ENCODE measurements at regions not wholly inside any gene's neighbourhood (a gene's known extent, or its start where the extent isn't known, plus 50 kb on each side); places are given as distances from the start of the nearest gene placed in this dataset.
"Not testable (repeated sequence)": the region's sequence is repeated elsewhere in the genome, so short reads cannot be mapped to it uniquely, and the experiment has no call there.

DNA sequence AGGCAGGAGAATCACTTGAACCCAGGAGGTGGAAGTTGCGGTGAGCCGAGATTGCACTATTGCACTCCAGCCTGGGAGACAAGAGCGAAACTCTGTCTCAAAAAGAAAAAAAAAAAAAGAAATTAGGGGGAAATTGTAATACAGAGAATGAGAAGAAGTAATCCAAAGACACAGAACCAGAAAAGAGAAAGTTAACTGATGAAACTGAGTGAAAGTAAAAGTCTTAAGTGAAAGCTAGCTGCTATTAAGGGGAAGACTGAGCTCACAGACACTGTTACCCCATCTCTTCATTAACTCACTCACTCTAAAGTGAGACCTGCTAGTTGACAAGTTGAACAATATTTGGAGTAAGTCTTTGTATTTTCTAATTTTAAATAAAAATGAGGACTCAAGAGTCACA, 763.0 kb upstream of the PCDH10 start:
- DNase-seq, result no peak

- no peak for DNase-seq
These were observed 762.0 kb upstream of the PCDH10 start for GRCh38 chr4:132387060-132387459.

DNA sequence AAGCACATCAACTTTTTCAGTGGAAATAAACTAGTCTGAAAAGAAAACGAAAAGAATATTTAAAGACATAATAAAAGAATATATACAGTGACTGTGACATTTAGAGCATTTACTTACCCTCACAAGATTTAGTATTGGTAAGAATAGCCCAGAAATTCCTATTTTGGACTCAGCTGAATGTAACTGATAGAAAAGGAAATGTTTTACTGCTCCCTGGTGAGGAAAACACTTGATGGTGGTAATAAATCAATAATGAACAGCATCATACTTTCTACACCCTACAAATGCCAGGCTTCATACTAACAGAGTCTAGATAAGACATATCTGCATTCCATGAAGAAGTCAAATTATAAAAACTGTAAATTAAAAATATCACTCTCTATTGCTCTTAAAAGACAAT, 753.5 kb upstream of the PCDH10 start:
- no peak for DNase-seq

DNA sequence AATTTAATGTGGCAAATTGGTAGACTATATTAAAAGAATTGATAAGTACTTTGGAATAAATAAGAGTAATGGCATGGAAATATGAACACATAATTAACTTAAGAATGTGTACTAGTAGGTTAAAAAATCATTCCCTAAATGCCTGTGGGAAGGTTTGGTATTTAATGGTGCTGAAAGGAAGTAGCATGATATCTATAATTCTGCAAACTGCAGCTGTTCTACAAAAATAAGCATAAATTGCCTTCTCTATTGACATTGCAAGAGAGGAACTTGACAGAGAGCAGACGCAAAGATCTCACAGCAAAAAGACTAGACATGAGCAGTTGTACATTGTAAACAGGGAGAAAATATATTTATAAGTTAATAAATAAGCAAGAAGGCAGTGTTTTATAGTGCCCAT, 752.5 kb upstream of the PCDH10 start:
- DNase-seq, result no peak

GRCh38 chr4:132417220-132417619, 731.9 kb upstream of the PCDH10 start:
- no peak for DNase-seq

- DNase-seq, result no peak
These were observed 722.0 kb upstream of the PCDH10 start for GRCh38 chr4:132427125-132427524.

- no peak for DNase-seq
These were observed 712.0 kb upstream of the PCDH10 start for GRCh38 chr4:132437117-132437516.

- no peak for DNase-seq
These were observed 703.7 kb upstream of the PCDH10 start for GRCh38 chr4:132445386-132445785.

- DNase-seq, result not testable (repeated sequence)
These were observed 691.1 kb upstream of the PCDH10 start for GRCh38 chr4:132457987-132458386.

GRCh38 chr4:132479543-132479942, 669.6 kb upstream of the PCDH10 start:
- no peak for DNase-seq

DNA sequence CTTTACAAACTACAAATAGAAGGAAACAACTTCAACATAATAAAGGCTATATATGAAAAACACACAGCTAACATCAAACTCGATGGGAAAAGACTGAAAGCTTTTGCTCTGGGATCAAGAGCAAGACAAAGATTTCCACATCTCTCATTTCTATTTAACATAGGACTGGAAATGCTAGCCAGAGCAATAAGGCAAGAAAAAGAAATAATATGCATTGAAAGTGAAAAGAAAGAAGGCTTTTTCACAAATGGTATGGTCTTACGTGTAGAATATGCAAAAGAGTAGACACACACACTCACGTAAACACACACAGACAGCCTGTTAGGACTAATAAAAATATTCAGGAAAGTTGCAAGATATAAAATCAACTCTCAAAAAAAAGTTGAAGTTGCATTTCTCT, 660.5 kb upstream of the PCDH10 start:
- no peak for DNase-seq

- DNase-seq, result no peak
These were observed 655.6 kb upstream of the PCDH10 start for GRCh38 chr4:132493476-132493875.

DNA sequence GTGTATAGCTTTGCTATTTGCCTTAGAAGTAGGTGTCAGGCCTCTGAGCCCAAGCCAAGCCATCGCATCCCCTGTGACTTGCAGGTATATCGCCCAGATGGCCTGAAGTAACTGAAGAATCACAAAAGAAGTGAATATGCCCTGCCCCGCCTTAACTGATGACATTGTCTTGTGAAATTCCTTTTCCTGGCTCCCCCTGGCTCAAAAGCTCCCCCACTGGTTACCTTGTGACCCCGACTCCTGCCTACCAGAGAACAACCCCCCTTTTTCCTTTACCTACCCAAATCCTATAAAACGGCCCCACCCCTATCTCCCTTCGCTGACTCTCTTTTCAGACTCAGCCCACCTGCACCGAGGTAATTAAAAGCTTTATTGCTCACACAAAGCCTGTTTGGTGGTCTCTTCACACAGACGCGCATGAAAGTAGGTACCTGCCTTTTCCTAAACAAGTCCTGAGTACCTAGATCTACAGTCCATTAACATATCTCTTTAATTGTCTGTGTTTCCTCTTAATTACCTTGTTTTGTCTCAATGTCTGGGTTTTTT, 653.8 kb upstream of the PCDH10 start:
- not testable (repeated sequence) for DNase-seq

GRCh38 chr4:132498215-132498614, 650.9 kb upstream of the PCDH10 start:
- no peak for DNase-seq

GRCh38 chr4:132502096-132502552, 647.0 kb upstream of the PCDH10 start:
- DNase-seq, result no peak

- no peak for DNase-seq
These were observed 644.7 kb upstream of the PCDH10 start for GRCh38 chr4:132504438-132504837.

- DNase-seq, result no peak
These were observed 642.5 kb upstream of the PCDH10 start for GRCh38 chr4:132506568-132506967.

GRCh38 chr4:132513491-132513890, 635.6 kb upstream of the PCDH10 start:
- no peak for DNase-seq

DNA sequence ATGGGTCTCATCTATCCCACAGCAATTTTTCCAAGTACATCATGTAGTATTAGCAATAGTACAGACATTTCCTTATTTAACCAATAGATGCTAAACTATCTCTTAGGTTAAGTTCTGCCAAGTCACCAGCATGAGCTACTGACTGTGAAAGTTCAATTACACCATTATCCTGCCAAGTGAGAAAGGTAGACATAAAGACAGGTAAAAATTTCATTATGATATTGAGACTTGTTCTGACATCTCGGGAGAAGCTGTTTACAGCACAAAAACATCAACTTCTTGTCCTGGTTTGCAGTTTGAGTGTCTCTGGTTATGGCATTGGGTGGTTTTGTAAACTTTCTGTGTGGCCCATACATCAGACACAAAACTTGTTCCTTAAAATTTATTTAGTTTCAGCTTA, 622.4 kb upstream of the PCDH10 start:
- no peak for DNase-seq

DNA sequence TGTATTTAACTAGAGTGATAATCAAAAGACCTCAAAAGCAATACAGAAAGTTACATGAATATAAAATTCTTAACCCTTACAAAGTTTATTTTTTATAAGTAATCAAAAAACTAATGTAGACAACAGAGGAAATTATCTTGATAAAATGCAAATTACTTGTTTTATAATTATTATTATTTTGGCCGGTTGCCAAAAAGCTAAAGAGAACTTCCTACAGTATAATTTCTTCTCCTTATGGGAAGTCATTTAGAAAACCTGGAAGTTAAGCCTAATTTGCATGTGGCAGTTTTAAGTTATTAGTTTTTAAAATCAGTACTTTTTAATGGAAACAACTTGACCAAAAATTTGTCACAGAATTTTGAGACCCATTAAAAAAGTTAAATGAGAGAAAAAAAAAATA, 621.3 kb upstream of the PCDH10 start:
- no peak for DNase-seq

DNA sequence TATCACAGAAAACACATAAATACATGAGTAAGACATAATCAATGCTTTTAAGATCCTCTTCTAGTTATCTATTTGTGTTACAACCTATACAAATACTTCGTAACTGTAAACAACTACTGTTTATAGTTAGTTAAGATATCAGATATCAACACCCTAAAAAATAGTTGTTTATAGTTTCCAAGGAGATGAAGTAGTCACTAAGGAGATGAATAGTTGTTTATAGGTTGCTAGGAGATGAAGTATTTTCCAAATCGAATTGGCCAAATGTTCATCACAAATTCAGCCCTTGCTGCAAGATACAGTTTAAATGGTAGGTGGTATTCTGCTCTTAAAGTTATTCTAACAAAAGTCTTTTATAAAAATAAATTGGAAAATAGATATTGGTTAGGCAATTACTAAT, 618.2 kb upstream of the PCDH10 start:
- no peak for DNase-seq

DNA sequence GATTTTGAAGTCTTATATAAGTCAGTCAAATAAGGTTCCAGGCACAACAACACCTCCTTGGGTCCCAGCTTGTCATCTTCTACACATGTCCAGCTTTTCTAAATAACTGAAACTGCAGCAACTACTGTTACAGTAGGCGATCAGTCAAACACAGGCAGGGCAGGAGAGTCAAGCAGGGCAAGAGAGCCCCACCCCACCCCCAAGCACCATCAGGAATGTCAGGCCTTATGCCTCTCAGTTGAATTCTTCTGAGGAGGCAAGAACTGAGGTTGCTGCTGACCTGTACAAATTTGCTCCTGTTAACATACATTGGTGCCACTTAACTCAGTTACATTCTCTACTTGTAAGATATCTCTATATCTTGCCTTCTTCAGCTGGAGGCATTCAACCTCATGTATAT, 608.8 kb upstream of the PCDH10 start:
- DNase-seq, result no peak

DNA sequence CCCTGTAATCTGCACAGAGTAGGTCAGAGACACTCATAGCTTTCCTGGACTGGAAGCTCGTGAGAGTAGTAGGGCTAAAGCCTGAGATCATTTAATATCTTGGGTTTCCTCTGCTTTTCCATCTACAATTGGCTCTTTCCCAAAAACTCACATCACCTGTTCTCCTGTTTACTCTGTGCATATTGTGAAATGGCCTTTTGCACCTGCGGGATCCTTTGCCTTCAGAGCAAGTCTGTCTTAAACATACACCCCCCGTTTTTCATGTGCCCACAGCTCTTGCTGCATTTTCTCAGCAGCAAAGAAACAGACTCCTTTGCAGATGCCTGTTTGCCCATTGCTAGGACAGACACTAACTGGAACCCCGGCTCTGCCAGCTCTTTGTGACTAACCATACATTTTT, 608.3 kb upstream of the PCDH10 start:
- DNase-seq, result no peak

DNA sequence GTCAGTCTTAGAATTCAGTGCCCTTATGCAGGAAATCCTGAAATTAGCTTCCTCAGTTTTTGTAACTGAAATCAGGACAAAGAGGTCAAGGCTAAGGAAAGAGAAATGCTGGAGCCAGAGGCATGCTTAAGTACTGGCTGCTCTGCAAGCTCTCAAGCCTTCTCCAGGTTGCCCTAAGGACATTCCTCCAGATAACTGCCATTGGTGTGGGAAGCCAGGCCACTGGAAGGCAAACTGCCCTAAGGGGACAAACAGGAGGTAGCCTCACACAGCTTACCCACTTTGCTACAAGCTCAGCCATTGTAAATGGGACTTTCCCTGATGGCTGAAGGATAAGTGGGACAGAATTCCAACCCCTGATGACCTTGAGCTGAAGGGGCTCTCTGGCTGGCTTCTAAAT, 606.9 kb upstream of the PCDH10 start:
- DNase-seq, result no peak

- no peak for DNase-seq
These were observed 600.6 kb upstream of the PCDH10 start for GRCh38 chr4:132548463-132548862.

- DNase-seq, result no peak
These were observed 592.8 kb upstream of the PCDH10 start for GRCh38 chr4:132556316-132556715.
